Hepatocyte (in vitro differentiated cells): ENCODE measurements at regions not wholly inside any gene's neighbourhood (a gene's known extent, or its start where the extent isn't known, plus 50 kb on each side); places are given as distances from the start of the nearest gene placed in this dataset.

Experiments
- DNase-seq: peaks from one replicate; pipeline ENCODE4 v3.0.0-alpha.2; 2016; ENCODE audit warnings: low spot score
- H2AFZ ChIP-seq: fragments of 200-600 bp; sonication (generic); 2 replicates; pipeline ENCODE4 v1.6.0; 2016; ENCODE audit warnings: antibody characterized with exemption, mild to moderate bottlenecking
- H3K27ac ChIP-seq: fragments of 200-600 bp; sonication (generic); 2 replicates; pipeline ENCODE4 v1.5.1; 2016; ENCODE audit warnings: mild to moderate bottlenecking
- H3K27me3 ChIP-seq: fragments of 200-600 bp; sonication (generic); 2 replicates; pipeline ENCODE4 v1.6.1; 2016
- H3K36me3 ChIP-seq: fragments of 200-600 bp; sonication (generic); replicated peaks from 2 replicates; pipeline ENCODE4 v1.5.1; 2016; ENCODE audit warnings: low read depth; ENCODE audit not compliant: insufficient read depth
- H3K4me1 ChIP-seq: fragments of 200-600 bp; sonication (generic); 2 replicates; pipeline ENCODE4 v1.5.1; 2016; ENCODE audit warnings: mild to moderate bottlenecking, moderate library complexity; ENCODE audit not compliant: insufficient read depth
- H3K4me2 ChIP-seq: fragments of 200-600 bp; sonication (generic); 2 replicates; pipeline ENCODE4 v1.6.0; 2016
- H3K4me3 ChIP-seq: fragments of 200-600 bp; sonication (generic); 2 replicates; pipeline ENCODE4 v1.5.1; 2016; ENCODE audit warnings: mild to moderate bottlenecking
- H3K79me2 ChIP-seq: fragments of 200-600 bp; sonication (generic); 2 replicates; pipeline ENCODE4 v1.6.0; 2017; ENCODE audit warnings: mild to moderate bottlenecking
- H3K9me2 ChIP-seq: fragments of 200-600 bp; sonication (generic); replicated peaks from 2 replicates; pipeline ENCODE4 v1.6.0; 2017; ENCODE audit warnings: mild to moderate bottlenecking; ENCODE audit not compliant: insufficient read depth
- H3K9me3 ChIP-seq: fragments of 200-600 bp; sonication (generic); 2 replicates; pipeline ENCODE4 v1.5.1; 2016; ENCODE audit warnings: low read depth, mild to moderate bottlenecking
- H4K20me1 ChIP-seq: fragments of 200-600 bp; sonication (generic); 2 replicates; pipeline ENCODE4 v1.6.0; 2016; ENCODE audit warnings: mild to moderate bottlenecking; ENCODE audit not compliant: insufficient read depth, poor library complexity, severe bottlenecking
- CTCF ChIP-seq: fragments of 200-600 bp; sonication (generic); IDR thresholded peaks from 2 replicates; pipeline ENCODE4 v1.5.1; 2016; ENCODE audit warnings: antibody characterized with exemption, mild to moderate bottlenecking; ENCODE audit not compliant: poor library complexity
- EZH2 ChIP-seq: fragments of 200-600 bp; sonication (generic); IDR thresholded peaks from 2 replicates; pipeline ENCODE4 v1.6.1; 2016; ENCODE audit warnings: antibody characterized with exemption, mild to moderate bottlenecking, borderline replicate concordance
- EZH2phosphoT487 ChIP-seq: fragments of 200-600 bp; sonication (generic); IDR thresholded peaks from one replicate; pipeline ENCODE4 v1.6.1; 2018; ENCODE audit warnings: antibody characterized with exemption, mild to moderate bottlenecking, low read depth, moderate library complexity; ENCODE audit not compliant: unreplicated experiment, severe bottlenecking
- WGBS: methylation state at CpG from one replicate; pipeline ENCODE4 v1.1.6; 2016; ENCODE audit warnings: low lambda C conversion rate; ENCODE audit errors: missing lambda C conversion rate; 5-methylcytosine and 5-hydroxymethylcytosine counted together

GRCh38 chr15:39298271-39298962 is 282.5 kb upstream of the THBS1 start:
- TF ChIP-seq EZH2 (no peak), EZH2phosphoT487 (no peak), CTCF (no peak)
- 81% methylated on average over 4 of the region's 4 CpGs for WGBS
- Histone ChIP-seq H3K9me3 (no peaks in the 10 kb centered on the region), H3K27me3 (no peaks in the 10 kb centered on the region), H3K27ac (no peak overlapping the region), H3K4me2 (no peak overlapping the region), H3K36me3 (no peaks in the 10 kb centered on the region), H2AFZ (peak overlapping the region; percentile 18), H3K9me2 (no peaks in the 10 kb centered on the region), H3K4me3 (no peak overlapping the region), H3K4me1 (peaks cover 5% of the 10 kb centered on the region), H3K79me2 (no peaks in the 10 kb centered on the region), H4K20me1 (no peaks in the 10 kb centered on the region)
- DNase-seq, result no peak

GRCh38 chr15:39299486-39300267 is 281.2 kb upstream of the THBS1 start:
- H3K36me3 ChIP-seq, result no peaks in the 10 kb centered on the region
- H3K9me3 ChIP-seq, result no peaks in the 10 kb centered on the region
- no peak overlapping the region for H3K4me3 ChIP-seq
- no peaks in the 10 kb centered on the region for H3K79me2 ChIP-seq
- TF ChIP-seq EZH2phosphoT487 (no peak), CTCF (no peak), EZH2 (no peak)
- peak overlapping the region; percentile 53 for H3K27ac ChIP-seq
- H2AFZ ChIP-seq, result no peak overlapping the region
- no peaks in the 10 kb centered on the region for H3K27me3 ChIP-seq
- H3K4me2 ChIP-seq, result no peak overlapping the region
- H3K9me2 ChIP-seq, result no peaks in the 10 kb centered on the region
- WGBS, result 95% methylated on average over 1 of the region's 1 CpG
- DNase-seq, result no peak
- H3K4me1 ChIP-seq, result peaks cover 9% of the 10 kb centered on the region
- no peaks in the 10 kb centered on the region for H4K20me1 ChIP-seq

- Histone ChIP-seq H3K9me2 (no peaks in the 10 kb centered on the region), H3K4me3 (no peak overlapping the region), H3K9me3 (no peaks in the 10 kb centered on the region), H3K4me2 (no peak overlapping the region), H3K79me2 (no peaks in the 10 kb centered on the region), H3K36me3 (no peaks in the 10 kb centered on the region), H3K4me1 (peaks cover 9% of the 10 kb centered on the region), H3K27ac (peak overlapping the region; percentile 53), H3K27me3 (no peaks in the 10 kb centered on the region), H2AFZ (no peak overlapping the region), H4K20me1 (no peaks in the 10 kb centered on the region)
- 73% methylated on average over 3 of the region's 3 CpGs for WGBS
- TF ChIP-seq EZH2phosphoT487, result no peak
- DNase-seq, result no peak
Measured at GRCh38 chr15:39300451-39301153, 280.3 kb upstream of the THBS1 start.

- peaks cover 9% of the 10 kb centered on the region for H3K4me1 ChIP-seq
- no peak overlapping the region for H3K4me3 ChIP-seq
- peak overlapping the region; percentile 53 for H3K27ac ChIP-seq
- H2AFZ ChIP-seq, result no peak overlapping the region
- no peaks in the 10 kb centered on the region for H3K79me2 ChIP-seq
- H4K20me1 ChIP-seq, result no peaks in the 10 kb centered on the region
- TF ChIP-seq EZH2phosphoT487 (no peak), EZH2 (no peak), CTCF (no peak)
- no peaks in the 10 kb centered on the region for H3K9me2 ChIP-seq
- H3K27me3 ChIP-seq, result no peaks in the 10 kb centered on the region
- no peaks in the 10 kb centered on the region for H3K9me3 ChIP-seq
- whole genome bisulfite sequencing, result 82% methylated on average over 2 of the region's 2 CpGs
- no peak for DNase-seq
- no peak overlapping the region for H3K4me2 ChIP-seq
- no peaks in the 10 kb centered on the region for H3K36me3 ChIP-seq
Measured at GRCh38 chr15:39301589-39301999, 279.3 kb upstream of the THBS1 start.
